ENCODE measurements at regions not wholly inside any gene's neighbourhood (a gene's known extent, or its start where the extent isn't known, plus 50 kb on each side); places are given as distances from the start of the nearest gene placed in this dataset.

- no peak overlapping the region for H3K4me3 ChIP-seq
- H3K9me3 ChIP-seq (replicated peaks): peaks cover 3% of the 10 kb centered on the region
- H3K27me3 ChIP-seq (ENCODE audit: low read depth): peaks cover 96% of the 10 kb centered on the region
- intact Hi-C loops (cut with micrococcal nuclease): no loop called here
- H3K4me1 ChIP-seq: no peaks in the 10 kb centered on the region
- no peak overlapping the region for H3K27ac ChIP-seq (replicated peaks)
- no peaks in the 10 kb centered on the region for H3K36me3 ChIP-seq
- no peak for TF ChIP-seq CTCF (IDR thresholded peaks at IDR 0.05; ENCODE audit: borderline replicate concordance)
- DNase-seq: no peak
Measured at GRCh38 chr13:112256716-112257494, 119.2 kb upstream of the SPACA7 start.

DNA sequence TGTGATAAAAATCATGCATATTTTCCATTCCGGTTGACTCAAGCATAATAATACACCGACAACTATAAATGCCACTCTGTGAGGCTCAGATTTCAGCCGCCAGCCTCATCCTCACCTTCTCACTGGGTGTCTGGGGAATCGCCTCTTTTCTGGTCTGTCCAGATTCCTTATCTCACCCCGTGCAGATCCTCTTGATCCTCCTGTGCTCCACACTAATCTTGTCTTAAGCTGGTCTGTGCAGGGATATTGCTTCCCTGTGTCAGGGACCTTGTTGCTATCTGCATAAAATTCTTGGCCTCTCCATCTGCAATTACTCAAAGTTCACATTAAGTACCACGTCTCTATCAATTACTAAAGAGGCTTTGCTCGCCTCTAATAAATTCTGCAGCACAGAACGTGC, 116.6 kb upstream of the SPACA7 start:
- no peak for DNase-seq
- peaks cover 12% of the 10 kb centered on the region for H3K9me3 ChIP-seq (replicated peaks)
- no peaks in the 10 kb centered on the region for H3K4me1 ChIP-seq
- intact Hi-C loops (cut with micrococcal nuclease): no loop called here
- no peaks in the 10 kb centered on the region for H3K36me3 ChIP-seq
- H3K4me3 ChIP-seq: no peak overlapping the region
- H3K27ac ChIP-seq (replicated peaks): no peak overlapping the region
- no peak for TF ChIP-seq CTCF (IDR thresholded peaks at IDR 0.05; ENCODE audit: borderline replicate concordance)
- H3K27me3 ChIP-seq (ENCODE audit: low read depth): peaks cover 86% of the 10 kb centered on the region

DNA sequence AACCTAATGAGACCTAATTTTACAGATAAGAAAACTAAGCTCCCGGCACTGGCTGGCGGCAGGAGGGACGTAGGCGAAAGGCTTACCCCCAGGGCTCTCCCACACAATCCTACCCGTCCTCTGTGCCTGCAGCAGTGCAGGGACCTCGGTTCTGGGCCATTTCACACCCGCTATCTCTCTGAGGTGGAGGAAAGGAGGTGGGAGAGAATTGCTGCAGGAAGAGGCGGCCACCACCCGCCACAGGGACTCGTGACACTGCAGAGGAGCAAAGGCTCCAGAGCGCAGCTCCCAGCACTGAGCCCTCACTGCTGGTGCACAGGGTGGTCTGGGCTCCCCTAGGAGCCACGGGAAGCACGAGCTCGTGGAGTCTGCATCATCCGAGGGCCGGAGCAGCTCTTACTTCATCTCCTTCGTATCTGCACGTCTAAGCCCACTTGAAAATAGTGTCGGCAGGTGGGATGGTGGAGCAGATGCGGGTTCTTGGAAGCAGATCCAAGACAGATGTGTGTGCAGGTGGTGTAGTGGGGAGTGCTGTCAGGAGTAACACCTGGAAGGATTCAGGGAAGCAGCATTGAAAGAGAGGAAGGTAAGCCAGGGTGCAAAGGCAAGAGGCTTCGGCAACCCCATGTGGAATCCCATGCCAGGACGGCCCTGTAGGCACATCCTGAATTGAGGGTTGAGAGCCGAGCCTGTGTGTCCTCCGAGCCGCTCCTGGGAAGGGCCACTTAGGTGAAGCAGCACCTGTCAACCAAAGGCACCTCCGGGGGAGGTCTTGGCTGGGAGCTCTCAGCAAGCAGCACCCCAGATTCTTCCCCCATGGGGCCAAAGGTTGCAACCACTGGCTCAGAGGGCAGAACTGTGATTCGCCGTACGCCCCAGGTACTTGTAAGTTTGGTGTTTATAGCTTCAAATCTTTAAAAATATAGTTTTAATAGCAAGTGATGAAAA, 115.8 kb upstream of the SPACA7 start:
- no peak for DNase-seq

GRCh38 chr13:112261924-112262323, 114.2 kb upstream of the SPACA7 start:
- Histone ChIP-seq H3K27ac (replicated peaks) (no peak overlapping the region), H3K27me3 (ENCODE audit: low read depth) (peaks cover 66% of the 10 kb centered on the region), H3K36me3 (no peaks in the 10 kb centered on the region), H3K4me3 (no peak overlapping the region), H3K4me1 (no peaks in the 10 kb centered on the region), H3K9me3 (replicated peaks) (peaks cover 12% of the 10 kb centered on the region)
- DNase-seq: no peak
- intact Hi-C loops (cut with micrococcal nuclease): no loop called here
- TF ChIP-seq CTCF (IDR thresholded peaks at IDR 0.05; ENCODE audit: borderline replicate concordance): no peak

More for the DNA sequence above, 115.8 kb upstream of the SPACA7 start:
- intact Hi-C loops (cut with micrococcal nuclease): no loop called here
- no peaks in the 10 kb centered on the region for H3K4me1 ChIP-seq
- no peak for TF ChIP-seq CTCF (IDR thresholded peaks at IDR 0.05; ENCODE audit: borderline replicate concordance)
- peaks cover 77% of the 10 kb centered on the region for H3K27me3 ChIP-seq (ENCODE audit: low read depth)
- H3K36me3 ChIP-seq: no peaks in the 10 kb centered on the region
- no peak overlapping the region for H3K27ac ChIP-seq (replicated peaks)
- no peak overlapping the region for H3K4me3 ChIP-seq
- peaks cover 12% of the 10 kb centered on the region for H3K9me3 ChIP-seq (replicated peaks)

- Histone ChIP-seq H3K27ac (replicated peaks) (no peak overlapping the region), H3K9me3 (replicated peaks) (peaks cover 9% of the 10 kb centered on the region), H3K27me3 (ENCODE audit: low read depth) (peaks cover 57% of the 10 kb centered on the region), H3K4me1 (no peaks in the 10 kb centered on the region), H3K4me3 (no peak overlapping the region), H3K36me3 (no peaks in the 10 kb centered on the region)
- TF ChIP-seq CTCF (IDR thresholded peaks at IDR 0.05; ENCODE audit: borderline replicate concordance): no peak
- DNase-seq: no peak
- intact Hi-C loops (cut with micrococcal nuclease): no loop called here
Measured at GRCh38 chr13:112263152-112263551, 113.0 kb upstream of the SPACA7 start.

All from left ventricle myocardium inferior (tissue), 1 donor.